Osteocyte (in vitro differentiated cells): ENCODE measurements at regions not wholly inside any gene's neighbourhood (a gene's known extent, or its start where the extent isn't known, plus 50 kb on each side); places are given as distances from the start of the nearest gene placed in this dataset.

Experiments
- DNase-seq: peaks from one replicate; pipeline ENCODE4 v3.0.0; 2021; ENCODE audit warnings: mixed read lengths; ENCODE audit not compliant: unreplicated experiment; ENCODE audit errors: extremely low spot score
- H3K27ac Mint-ChIP-seq: one replicate; pipeline ENCODE4 v1.8.0; 2021; ENCODE audit warnings: mild to moderate bottlenecking, mixed read lengths; ENCODE audit not compliant: unreplicated experiment
- H3K27me3 Mint-ChIP-seq: one replicate; pipeline ENCODE4 v1.8.0; 2021; ENCODE audit warnings: mixed read lengths; ENCODE audit not compliant: unreplicated experiment
- H3K36me3 Mint-ChIP-seq: one replicate; pipeline ENCODE4 v1.8.0; 2021; ENCODE audit warnings: mixed read lengths; ENCODE audit not compliant: unreplicated experiment
- H3K4me1 Mint-ChIP-seq: one replicate; pipeline ENCODE4 v1.8.0; 2021; ENCODE audit warnings: mixed read lengths; ENCODE audit not compliant: unreplicated experiment
- H3K4me3 Mint-ChIP-seq: one replicate; pipeline ENCODE4 v1.8.0; 2021; ENCODE audit warnings: mild to moderate bottlenecking, moderate library complexity, mixed read lengths; ENCODE audit not compliant: unreplicated experiment
- H3K9me3 Mint-ChIP-seq: one replicate; pipeline ENCODE4 v1.8.0; 2021; ENCODE audit warnings: mixed read lengths; ENCODE audit not compliant: unreplicated experiment
- CTCF ChIP-seq: fragments of 200-600 bp; sonication (generic); IDR thresholded peaks from 2 replicates; pipeline ENCODE4 v1.5.0; 2021; ENCODE audit warnings: antibody characterized with exemption, mild to moderate bottlenecking, moderate library complexity

DNA sequence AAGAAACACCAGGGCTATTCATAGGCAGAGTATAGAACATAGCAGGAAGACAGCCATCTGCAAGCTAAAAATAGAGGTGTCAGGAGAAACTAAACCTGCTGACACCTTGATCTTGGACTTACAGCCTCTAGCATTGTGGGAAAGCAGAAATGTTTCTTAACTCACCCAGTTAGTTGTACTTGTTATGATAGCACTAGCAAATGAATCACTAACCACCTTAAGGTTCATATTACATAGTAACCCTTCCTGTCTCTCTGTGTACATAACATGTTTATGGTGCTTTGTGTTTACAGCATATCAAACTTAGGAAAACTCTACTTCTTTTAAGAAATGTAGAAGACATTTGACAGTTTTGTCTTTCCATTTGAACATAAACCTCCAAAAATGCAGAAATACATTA is 1031.3 kb downstream of the FSCB start:
- Mint-ChIP-seq H3K27ac (no peak overlapping the region), H3K4me1 (no peaks in the 10 kb centered on the region), H3K4me3 (no peak overlapping the region), H3K9me3 (no peaks in the 10 kb centered on the region), H3K27me3 (no peaks in the 10 kb centered on the region), H3K36me3 (no peaks in the 10 kb centered on the region)
- DNase-seq = no peak
- TF ChIP-seq CTCF = no peak

- H3K4me3 Mint-ChIP-seq = no peak overlapping the region
- H3K4me1 Mint-ChIP-seq = no peaks in the 10 kb centered on the region
- no peak for TF ChIP-seq CTCF
- H3K27ac Mint-ChIP-seq = no peak overlapping the region
- H3K36me3 Mint-ChIP-seq = no peaks in the 10 kb centered on the region
- H3K27me3 Mint-ChIP-seq = no peaks in the 10 kb centered on the region
- no peak for DNase-seq
- H3K9me3 Mint-ChIP-seq = no peaks in the 10 kb centered on the region
These were observed 1035.5 kb downstream of the FSCB start for GRCh38 chr14:43471595-43471994.

- DNase-seq = no peak
- TF ChIP-seq CTCF = no peak
- Mint-ChIP-seq H3K4me1 (no peaks in the 10 kb centered on the region), H3K27ac (no peak overlapping the region), H3K9me3 (peaks cover 11% of the 10 kb centered on the region), H3K27me3 (no peaks in the 10 kb centered on the region), H3K36me3 (no peaks in the 10 kb centered on the region), H3K4me3 (no peak overlapping the region)
These were observed 1042.1 kb downstream of the FSCB start for GRCh38 chr14:43464968-43465367.

DNA sequence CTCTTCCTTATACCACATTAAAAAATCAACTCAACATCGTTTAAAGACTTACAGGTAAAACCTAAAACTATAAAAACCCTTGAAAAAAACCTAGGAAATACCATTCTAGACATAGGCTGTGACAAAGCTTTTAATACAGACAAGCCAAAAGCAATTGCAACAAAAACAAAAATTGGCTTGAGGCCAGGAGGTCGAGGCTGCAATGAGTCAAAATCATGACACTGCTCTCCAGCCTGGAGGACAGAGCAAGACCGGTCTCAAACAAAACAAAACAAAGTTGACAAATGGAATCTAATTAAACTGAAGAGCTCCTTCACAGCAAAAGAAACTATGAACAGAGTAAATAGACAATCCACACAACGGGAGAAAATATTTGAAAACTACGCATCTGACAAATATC is 1057.8 kb downstream of the FSCB start:
- no peaks in the 10 kb centered on the region for H3K4me1 Mint-ChIP-seq
- no peak overlapping the region for H3K4me3 Mint-ChIP-seq
- peaks cover 45% of the 10 kb centered on the region for H3K9me3 Mint-ChIP-seq
- H3K36me3 Mint-ChIP-seq = no peaks in the 10 kb centered on the region
- H3K27me3 Mint-ChIP-seq = no peaks in the 10 kb centered on the region
- no peak for TF ChIP-seq CTCF
- H3K27ac Mint-ChIP-seq = no peak overlapping the region
- no peak for DNase-seq

- H3K27me3 Mint-ChIP-seq = no peaks in the 10 kb centered on the region
- no peaks in the 10 kb centered on the region for H3K36me3 Mint-ChIP-seq
- no peak overlapping the region for H3K27ac Mint-ChIP-seq
- H3K4me1 Mint-ChIP-seq = no peaks in the 10 kb centered on the region
- H3K9me3 Mint-ChIP-seq = peaks cover 4% of the 10 kb centered on the region
- DNase-seq = no peak
- no peak for TF ChIP-seq CTCF
- H3K4me3 Mint-ChIP-seq = no peak overlapping the region
These were observed 1069.0 kb downstream of the FSCB start for GRCh38 chr14:43438056-43438455.
